Fibroblast of skin of left quadriceps (primary cell): ENCODE measurements at regions not wholly inside any gene's neighbourhood (a gene's known extent, or its start where the extent isn't known, plus 50 kb on each side); places are given as distances from the start of the nearest gene placed in this dataset.

ENCODE experiments used
- DNase-seq, 2 experiments: peaks; one replicate each; pipeline ENCODE4 v3.0.0-alpha.2; 2013; ENCODE audit warnings: low read depth in 2 of 2

GRCh38 chr13:34001389-34001788 is 183.4 kb downstream of the RFC3 start:
- no peak for DNase-seq

GRCh38 chr13:34002141-34002540 is 184.2 kb downstream of the RFC3 start:
- DNase-seq: no peak

- no peak for DNase-seq
These were observed 185.0 kb downstream of the RFC3 start for GRCh38 chr13:34002924-34003323.

GRCh38 chr13:34003656-34004055 is 185.7 kb downstream of the RFC3 start:
- no peak for DNase-seq

- DNase-seq: no peak
These were observed 186.7 kb downstream of the RFC3 start for GRCh38 chr13:34004676-34005075.

GRCh38 chr13:34006011-34006410 is 188.1 kb downstream of the RFC3 start:
- DNase-seq: peak; percentile 6

GRCh38 chr13:34011552-34012085 is 193.7 kb downstream of the RFC3 start:
- DNase-seq: no peak

GRCh38 chr13:34012382-34012781 is 194.4 kb downstream of the RFC3 start:
- DNase-seq: no peak

GRCh38 chr13:34013061-34013460 is 195.1 kb downstream of the RFC3 start:
- no peak for DNase-seq

- no peak for DNase-seq
These were observed 199.3 kb downstream of the RFC3 start for GRCh38 chr13:34017231-34017630.

- DNase-seq: no peak
These were observed 201.9 kb downstream of the RFC3 start for GRCh38 chr13:34019870-34020269.

GRCh38 chr13:34020388-34020787 is 202.4 kb downstream of the RFC3 start:
- no peak for DNase-seq

GRCh38 chr13:34021619-34022018 is 203.7 kb downstream of the RFC3 start:
- DNase-seq: no peak

GRCh38 chr13:34025746-34026145 is 207.8 kb downstream of the RFC3 start:
- peak; percentile 64 to 71 for DNase-seq

GRCh38 chr13:34026308-34026707 is 208.4 kb downstream of the RFC3 start:
- no peak for DNase-seq

- no peak for DNase-seq
These were observed 210.8 kb downstream of the RFC3 start for GRCh38 chr13:34028496-34029442.

- no peak for DNase-seq
These were observed 212.8 kb downstream of the RFC3 start for GRCh38 chr13:34030782-34031181.

GRCh38 chr13:34031610-34032009 is 213.7 kb downstream of the RFC3 start:
- DNase-seq: no peak

- DNase-seq: peak in 1 of 2 experiments; percentile 25
These were observed 216.5 kb downstream of the RFC3 start for GRCh38 chr13:34034411-34034810.

- DNase-seq: no peak
These were observed 217.2 kb downstream of the RFC3 start for GRCh38 chr13:34035178-34035577.

- no peak for DNase-seq
These were observed 217.9 kb downstream of the RFC3 start for GRCh38 chr13:34035676-34036325.

- DNase-seq: no peak
These were observed 219.9 kb downstream of the RFC3 start for GRCh38 chr13:34037636-34038540.
